Activated B cell treated with CpG ODN at 0.5 μM for 24 hours (primary cell): ENCODE measurements at regions not wholly inside any gene's neighbourhood (a gene's known extent, or its start where the extent isn't known, plus 50 kb on each side); places are given as distances from the start of the nearest gene placed in this dataset.

Experiments
- ATAC-seq: fragments of 200-7000 bp; cut with Tn5 transposase; one replicate; pipeline ENCODE4 v1.10.0; 2021; ENCODE audit warnings: low read depth, mild to moderate bottlenecking, moderate library complexity
- CTCF ChIA-PET: fragments of 350-600 bp; sonication (Branson Sonifier 250); formaldehyde crosslinking; loops from one replicate; lab custom pipeline; 2021; ENCODE audit warnings: antibody characterized with exemption; lab: Charles Lee
- POLR2A ChIA-PET: fragments of 350-600 bp; sonication (Branson Sonifier 250); formaldehyde crosslinking; loops from one replicate; lab custom pipeline; 2021; ENCODE audit warnings: antibody characterized with exemption; lab: Charles Lee
- DNase-seq: peaks from one replicate; pipeline ENCODE4 v3.0.0; 2022
- H3K27ac Mint-ChIP-seq: one replicate; pipeline ENCODE4 v1.8.0; 2020; ENCODE audit warnings: mixed read lengths
- H3K27me3 Mint-ChIP-seq: one replicate; pipeline ENCODE4 v1.8.0; 2021; ENCODE audit warnings: mixed read lengths
- H3K36me3 Mint-ChIP-seq: one replicate; pipeline ENCODE4 v1.8.0; 2021; ENCODE audit warnings: low read depth, mixed read lengths
- H3K4me1 Mint-ChIP-seq: one replicate; pipeline ENCODE4 v1.8.0; 2021; ENCODE audit warnings: mixed read lengths
- H3K4me3 Mint-ChIP-seq: one replicate; pipeline ENCODE4 v1.8.0; 2020; ENCODE audit warnings: mild to moderate bottlenecking, mixed read lengths
- H3K9me3 Mint-ChIP-seq: one replicate; pipeline ENCODE4 v1.8.0; 2020; ENCODE audit warnings: mixed read lengths
- intact Hi-C: fragments of 100-400 bp; cut with micrococcal nuclease; formaldehyde crosslinking; loops from one replicate; pipeline ENCODE4 v1.15.1; 2024
- TF ChIP-seq, protein P1 (sequence below): fragments of 200-600 bp; IDR thresholded peaks from one replicate; pipeline ENCODE4 v1.8.0; 2022; ENCODE audit warnings: antibody characterized with exemption, mild to moderate bottlenecking

DNA sequence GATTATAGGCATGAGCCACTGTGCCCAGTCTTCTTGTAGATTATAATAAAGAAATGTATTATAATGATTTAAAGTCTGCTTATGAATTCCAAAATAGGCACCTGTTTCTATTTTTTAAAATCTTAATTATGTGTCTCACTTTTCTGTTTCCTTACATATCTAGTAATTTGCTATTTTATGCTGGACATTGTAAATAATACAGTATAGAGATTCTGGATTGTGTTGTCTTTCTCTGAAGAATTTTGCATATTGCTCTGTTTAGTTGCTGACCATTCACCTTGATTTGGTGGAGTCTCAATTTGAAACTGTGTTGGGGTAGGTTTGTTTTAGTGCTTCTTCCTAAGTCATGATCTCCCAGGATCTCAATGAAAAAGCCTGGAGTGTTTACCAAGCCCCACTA, 102.8 kb downstream of the C9orf50 start:
- Mint-ChIP-seq H3K27ac (no peak overlapping the region), H3K4me1 (no peaks in the 10 kb centered on the region), H3K4me3 (no peak overlapping the region), H3K9me3 (peaks cover 20% of the 10 kb centered on the region), H3K27me3 (peaks cover 13% of the 10 kb centered on the region), H3K36me3 (no peaks in the 10 kb centered on the region)
- no peak for DNase-seq
- ChIA-PET POLR2A (no interaction called here), CTCF (no interaction called here)
- no peak for ATAC-seq
- TF ChIP-seq, protein P1, sequence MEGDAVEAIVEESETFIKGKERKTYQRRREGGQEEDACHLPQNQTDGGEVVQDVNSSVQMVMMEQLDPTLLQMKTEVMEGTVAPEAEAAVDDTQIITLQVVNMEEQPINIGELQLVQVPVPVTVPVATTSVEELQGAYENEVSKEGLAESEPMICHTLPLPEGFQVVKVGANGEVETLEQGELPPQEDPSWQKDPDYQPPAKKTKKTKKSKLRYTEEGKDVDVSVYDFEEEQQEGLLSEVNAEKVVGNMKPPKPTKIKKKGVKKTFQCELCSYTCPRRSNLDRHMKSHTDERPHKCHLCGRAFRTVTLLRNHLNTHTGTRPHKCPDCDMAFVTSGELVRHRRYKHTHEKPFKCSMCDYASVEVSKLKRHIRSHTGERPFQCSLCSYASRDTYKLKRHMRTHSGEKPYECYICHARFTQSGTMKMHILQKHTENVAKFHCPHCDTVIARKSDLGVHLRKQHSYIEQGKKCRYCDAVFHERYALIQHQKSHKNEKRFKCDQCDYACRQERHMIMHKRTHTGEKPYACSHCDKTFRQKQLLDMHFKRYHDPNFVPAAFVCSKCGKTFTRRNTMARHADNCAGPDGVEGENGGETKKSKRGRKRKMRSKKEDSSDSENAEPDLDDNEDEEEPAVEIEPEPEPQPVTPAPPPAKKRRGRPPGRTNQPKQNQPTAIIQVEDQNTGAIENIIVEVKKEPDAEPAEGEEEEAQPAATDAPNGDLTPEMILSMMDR: no peak
- intact Hi-C loops: no loop called here

DNA sequence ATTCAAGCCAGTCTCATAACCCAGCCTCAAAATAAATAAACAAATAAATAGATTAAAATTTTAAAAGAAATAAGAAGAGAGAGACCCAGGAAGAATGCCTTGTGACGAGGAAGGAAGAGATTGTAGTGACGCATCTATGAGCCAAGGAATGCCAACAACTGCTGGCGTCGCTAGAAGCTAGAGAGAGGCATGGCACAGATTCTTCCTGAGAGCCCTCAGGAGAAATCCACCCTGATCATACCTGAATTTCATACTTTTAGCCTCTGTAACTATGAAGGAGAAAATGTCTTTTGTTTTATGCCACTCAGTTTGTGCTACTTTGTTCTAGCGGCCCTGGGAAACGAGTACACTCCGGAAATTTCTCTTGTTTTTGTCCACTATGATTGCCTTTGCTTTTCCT, 103.9 kb downstream of the C9orf50 start:
- CTCF ChIA-PET: no interaction called here
- POLR2A ChIA-PET: no interaction called here
- no peaks in the 10 kb centered on the region for H3K36me3 Mint-ChIP-seq
- H3K27ac Mint-ChIP-seq: no peak overlapping the region
- intact Hi-C loops: no loop called here
- TF ChIP-seq, protein P1: no peak
- ATAC-seq: no peak
- H3K4me3 Mint-ChIP-seq: no peak overlapping the region
- no peak for DNase-seq
- H3K4me1 Mint-ChIP-seq: no peaks in the 10 kb centered on the region
- peaks cover 21% of the 10 kb centered on the region for H3K9me3 Mint-ChIP-seq
- H3K27me3 Mint-ChIP-seq: peaks cover 8% of the 10 kb centered on the region

DNA sequence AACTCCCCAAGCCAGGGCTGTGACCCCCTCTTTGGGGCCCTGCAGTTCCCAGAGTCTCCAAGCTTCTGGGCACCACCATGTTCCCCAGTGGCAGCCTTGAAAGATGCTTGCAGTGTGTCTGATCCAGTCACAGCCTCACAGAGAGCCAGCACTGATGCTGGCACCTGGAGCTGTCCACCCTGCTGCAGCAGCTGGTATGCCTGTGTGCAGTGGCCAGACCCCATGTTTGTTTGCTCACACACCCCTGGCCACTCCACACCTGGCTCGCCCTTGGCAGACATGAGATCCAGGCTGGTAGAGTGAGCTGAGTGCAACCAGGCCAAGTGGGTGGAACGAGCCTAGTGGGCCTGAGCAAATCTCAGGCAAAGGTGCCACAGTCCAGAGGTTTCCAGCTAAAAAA, 106.0 kb downstream of the C9orf50 start:
- ChIA-PET CTCF (no interaction called here), POLR2A (no interaction called here)
- peaks cover 21% of the 10 kb centered on the region for H3K9me3 Mint-ChIP-seq
- no peak overlapping the region for H3K27ac Mint-ChIP-seq
- TF ChIP-seq, protein P1: no peak
- H3K36me3 Mint-ChIP-seq: no peaks in the 10 kb centered on the region
- H3K4me1 Mint-ChIP-seq: no peaks in the 10 kb centered on the region
- no peak for ATAC-seq
- intact Hi-C loops: no loop called here
- no peak for DNase-seq
- H3K4me3 Mint-ChIP-seq: no peak overlapping the region
- H3K27me3 Mint-ChIP-seq: peaks cover 4% of the 10 kb centered on the region

DNA sequence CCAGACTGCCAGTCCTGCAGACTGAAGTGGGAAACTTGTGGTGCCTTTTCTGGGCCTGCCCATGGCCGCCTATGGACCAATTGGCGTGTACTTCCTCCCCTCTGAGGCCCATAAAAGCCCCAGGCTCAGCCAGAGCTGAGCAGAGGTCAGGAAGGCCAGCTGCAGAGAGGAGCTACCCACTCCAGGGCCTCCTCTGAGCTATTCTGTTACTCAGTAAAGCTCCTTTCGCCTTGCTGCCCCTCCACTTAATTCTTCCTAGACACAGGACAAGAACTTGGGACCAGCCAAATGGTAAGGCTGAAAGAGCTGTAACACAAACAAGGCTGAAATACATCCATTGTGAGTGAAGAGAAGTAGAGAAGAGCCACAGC, 106.4 kb downstream of the C9orf50 start:
- Mint-ChIP-seq H3K9me3 (peaks cover 21% of the 10 kb centered on the region), H3K36me3 (no peaks in the 10 kb centered on the region), H3K4me3 (no peak overlapping the region), H3K4me1 (no peaks in the 10 kb centered on the region), H3K27ac (no peak overlapping the region), H3K27me3 (peaks cover 4% of the 10 kb centered on the region)
- DNase-seq: no peak
- ATAC-seq: no peak
- TF ChIP-seq, protein P1: no peak
- POLR2A ChIA-PET: no interaction called here
- intact Hi-C loops: no loop called here
- CTCF ChIA-PET: no interaction called here

DNA sequence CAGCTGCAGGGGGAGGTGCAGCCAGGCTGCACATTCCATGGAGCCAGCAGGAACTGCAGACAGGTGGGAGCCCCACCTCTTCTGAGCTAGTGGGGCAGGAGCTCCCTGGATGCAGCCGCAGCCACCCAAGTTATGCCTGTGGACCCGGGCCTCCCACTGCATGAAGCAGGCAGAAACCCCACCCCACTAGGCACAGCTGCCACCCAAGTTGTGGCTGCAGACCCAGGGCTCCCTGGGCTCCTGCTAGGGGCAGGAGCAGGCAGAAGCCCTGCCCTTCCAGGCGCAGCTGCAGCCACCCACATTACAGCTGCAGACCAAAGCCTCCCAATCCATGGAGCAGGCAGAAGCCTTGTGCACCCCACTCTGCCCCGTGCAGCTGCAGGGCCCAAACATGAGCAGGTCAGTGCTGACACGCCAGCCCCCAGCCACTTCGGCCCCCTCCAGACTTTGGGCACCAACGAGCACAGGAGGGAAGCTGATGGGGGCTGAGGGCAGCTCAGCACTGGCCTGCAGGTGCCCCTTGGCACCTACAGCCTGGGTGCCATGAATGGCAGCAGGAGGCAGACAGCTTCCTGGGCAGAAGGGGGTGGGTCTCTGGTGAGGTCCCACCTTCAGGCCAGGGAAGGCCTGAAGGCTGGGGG, 106.9 kb downstream of the C9orf50 start:
- H3K27ac Mint-ChIP-seq: no peak overlapping the region
- POLR2A ChIA-PET: no interaction called here
- peaks cover 4% of the 10 kb centered on the region for H3K27me3 Mint-ChIP-seq
- intact Hi-C loops: no loop called here
- H3K4me1 Mint-ChIP-seq: no peaks in the 10 kb centered on the region
- no peak for ATAC-seq
- peaks cover 21% of the 10 kb centered on the region for H3K9me3 Mint-ChIP-seq
- no peaks in the 10 kb centered on the region for H3K36me3 Mint-ChIP-seq
- CTCF ChIA-PET: no interaction called here
- TF ChIP-seq, protein P1: no peak
- no peak overlapping the region for H3K4me3 Mint-ChIP-seq
- DNase-seq: no peak
